ENCODE measurements at regions not wholly inside any gene's neighbourhood (a gene's known extent, or its start where the extent isn't known, plus 50 kb on each side); places are given as distances from the start of the nearest gene placed in this dataset.
"Not testable (repeated sequence)": the region's sequence is repeated elsewhere in the genome, so short reads cannot be mapped to it uniquely, and the experiment has no call there.

- H3K27ac ChIP-seq (ENCODE audit: low read length), result no peak overlapping the region
- no peaks in the 10 kb centered on the region for H3K79me2 ChIP-seq (ENCODE audit: low read length)
- no peaks in the 10 kb centered on the region for H3K9me3 ChIP-seq (ENCODE audit: insufficient read depth, low read length)
- H3K9ac ChIP-seq (ENCODE audit: low read length), result no peak overlapping the region
- H3K4me2 ChIP-seq (ENCODE audit: low read length), result no peak overlapping the region
- H3K36me3 ChIP-seq (replicated peaks; ENCODE audit: low read depth, low read length), result no peaks in the 10 kb centered on the region
- H3K4me3 ChIP-seq (ENCODE audit: low read length), result no peak overlapping the region
- TF ChIP-seq CTCF (IDR thresholded peaks at IDR 0.05; ENCODE audit: low read depth, low read length) (no peak), EZH2phosphoT487 (IDR thresholded peaks at IDR 0.05; ENCODE audit: low read depth) (no peak)
- no peak overlapping the region for H2AFZ ChIP-seq (ENCODE audit: low read depth, low read length)
- no peaks in the 10 kb centered on the region for H4K20me1 ChIP-seq (ENCODE audit: insufficient read depth, low read length)
- no peaks in the 10 kb centered on the region for H3K27me3 ChIP-seq (ENCODE audit: low read depth, low read length)
- no peaks in the 10 kb centered on the region for H3K4me1 ChIP-seq (ENCODE audit: low read length)
Observed at GRCh38 chr7:155237297-155237696, 60.4 kb upstream of the INSIG1 start.

- Histone ChIP-seq H3K4me3 (ENCODE audit: low read length) (no peak overlapping the region), H3K9me3 (ENCODE audit: insufficient read depth, low read length) (no peaks in the 10 kb centered on the region), H2AFZ (ENCODE audit: low read depth, low read length) (no peak overlapping the region)
Observed at GRCh38 chr7:155237730-155238129, 59.9 kb upstream of the INSIG1 start.

GRCh38 chr7:155239431-155240087, 58.1 kb upstream of the INSIG1 start:
- H3K9ac ChIP-seq (ENCODE audit: low read length); H3K4me2 ChIP-seq (ENCODE audit: low read length); H4K20me1 ChIP-seq (ENCODE audit: insufficient read depth, low read length); H3K27me3 ChIP-seq (ENCODE audit: low read depth, low read length); H3K27ac ChIP-seq (ENCODE audit: low read length); H3K36me3 ChIP-seq (replicated peaks; ENCODE audit: low read depth, low read length); H3K4me1 ChIP-seq (ENCODE audit: low read length); H3K79me2 ChIP-seq (ENCODE audit: low read length); H3K4me3 ChIP-seq (ENCODE audit: low read length); H2AFZ ChIP-seq (ENCODE audit: low read depth, low read length); H3K9me3 ChIP-seq (ENCODE audit: insufficient read depth, low read length): not testable (repeated sequence)

More at GRCh38 chr7:155237730-155238129, 59.9 kb upstream of the INSIG1 start:
- no peak overlapping the region for H3K9ac ChIP-seq (ENCODE audit: low read length)
- H3K27me3 ChIP-seq (ENCODE audit: low read depth, low read length), result no peaks in the 10 kb centered on the region
- H4K20me1 ChIP-seq (ENCODE audit: insufficient read depth, low read length), result no peaks in the 10 kb centered on the region
- H3K27ac ChIP-seq (ENCODE audit: low read length), result no peak overlapping the region
- no peaks in the 10 kb centered on the region for H3K36me3 ChIP-seq (replicated peaks; ENCODE audit: low read depth, low read length)
- H3K4me2 ChIP-seq (ENCODE audit: low read length), result no peak overlapping the region
- TF ChIP-seq EZH2phosphoT487 (IDR thresholded peaks at IDR 0.05; ENCODE audit: low read depth) (no peak), CTCF (IDR thresholded peaks at IDR 0.05; ENCODE audit: low read depth, low read length) (no peak)
- no peaks in the 10 kb centered on the region for H3K4me1 ChIP-seq (ENCODE audit: low read length)
- no peaks in the 10 kb centered on the region for H3K79me2 ChIP-seq (ENCODE audit: low read length)

- Histone ChIP-seq H3K4me3 (ENCODE audit: low read length) (no peak overlapping the region), H3K4me1 (ENCODE audit: low read length) (peaks cover 3% of the 10 kb centered on the region; the same call in 1 of the 2 replicates), H3K4me2 (ENCODE audit: low read length) (no peak overlapping the region), H3K9ac (ENCODE audit: low read length) (no peak overlapping the region), H2AFZ (ENCODE audit: low read depth, low read length) (no peak overlapping the region), H3K9me3 (ENCODE audit: insufficient read depth, low read length) (no peaks in the 10 kb centered on the region), H3K27ac (ENCODE audit: low read length) (no peak overlapping the region), H3K79me2 (ENCODE audit: low read length) (no peaks in the 10 kb centered on the region), H3K36me3 (replicated peaks; ENCODE audit: low read depth, low read length) (no peaks in the 10 kb centered on the region), H4K20me1 (ENCODE audit: insufficient read depth, low read length) (no peaks in the 10 kb centered on the region), H3K27me3 (ENCODE audit: low read depth, low read length) (no peaks in the 10 kb centered on the region)
- TF ChIP-seq EZH2phosphoT487 (IDR thresholded peaks at IDR 0.05; ENCODE audit: low read depth) (no peak), CTCF (IDR thresholded peaks at IDR 0.05; ENCODE audit: low read depth, low read length) (no peak)
Observed at GRCh38 chr7:155244675-155245074, 53.0 kb upstream of the INSIG1 start.

Measured in OCI-LY3 (cell line).